ENCODE measurements at regions not wholly inside any gene's neighbourhood (a gene's known extent, or its start where the extent isn't known, plus 50 kb on each side); places are given as distances from the start of the nearest gene placed in this dataset.

GRCh38 chr22:33111491-33111890 lies 53.3 kb upstream of the SYN3 start:
- TF ChIP-seq CTCF (conservative IDR thresholded peaks at IDR 0.05 in 1 of 2, IDR thresholded peaks at IDR 0.05 in 1 of 2; ENCODE audit: low read depth in 1 of 2, low read length in 2 of 2) (no peak), EZH2 (IDR thresholded peaks at IDR 0.05; ENCODE audit: low read length, missing control alignments) (no peak)
